MM.1S (cell line): ENCODE measurements at regions not wholly inside any gene's neighbourhood (a gene's known extent, or its start where the extent isn't known, plus 50 kb on each side); places are given as distances from the start of the nearest gene placed in this dataset.

Source experiments
- EZH2 ChIP-seq: fragments of 300-600 bp; sonication (generic); optimal IDR thresholded peaks from 2 replicates; pipeline ENCODE3; 2017; ENCODE audit warnings: low read depth, mild to moderate bottlenecking, antibody characterized with exemption, low read length, mixed read lengths
- EZH2phosphoT487 ChIP-seq: fragments of 300-600 bp; sonication (generic); IDR thresholded peaks from 2 replicates; pipeline ENCODE4 v1.6.1; 2018; ENCODE audit warnings: antibody characterized with exemption, low read length
- TF ChIP-seq, protein P1 (sequence below): fragments of 300-600 bp; sonication (generic); IDR thresholded peaks from 2 replicates; pipeline ENCODE4 v1.5.1; 2016; ENCODE audit warnings: antibody characterized with exemption, low read length, mixed read lengths

- TF ChIP-seq, protein P1, sequence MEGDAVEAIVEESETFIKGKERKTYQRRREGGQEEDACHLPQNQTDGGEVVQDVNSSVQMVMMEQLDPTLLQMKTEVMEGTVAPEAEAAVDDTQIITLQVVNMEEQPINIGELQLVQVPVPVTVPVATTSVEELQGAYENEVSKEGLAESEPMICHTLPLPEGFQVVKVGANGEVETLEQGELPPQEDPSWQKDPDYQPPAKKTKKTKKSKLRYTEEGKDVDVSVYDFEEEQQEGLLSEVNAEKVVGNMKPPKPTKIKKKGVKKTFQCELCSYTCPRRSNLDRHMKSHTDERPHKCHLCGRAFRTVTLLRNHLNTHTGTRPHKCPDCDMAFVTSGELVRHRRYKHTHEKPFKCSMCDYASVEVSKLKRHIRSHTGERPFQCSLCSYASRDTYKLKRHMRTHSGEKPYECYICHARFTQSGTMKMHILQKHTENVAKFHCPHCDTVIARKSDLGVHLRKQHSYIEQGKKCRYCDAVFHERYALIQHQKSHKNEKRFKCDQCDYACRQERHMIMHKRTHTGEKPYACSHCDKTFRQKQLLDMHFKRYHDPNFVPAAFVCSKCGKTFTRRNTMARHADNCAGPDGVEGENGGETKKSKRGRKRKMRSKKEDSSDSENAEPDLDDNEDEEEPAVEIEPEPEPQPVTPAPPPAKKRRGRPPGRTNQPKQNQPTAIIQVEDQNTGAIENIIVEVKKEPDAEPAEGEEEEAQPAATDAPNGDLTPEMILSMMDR, result no peak
- TF ChIP-seq EZH2phosphoT487 (no peak), EZH2 (no peak)
Measured at GRCh38 chr3:115554487-115554807, 68.9 kb upstream of the GAP43 start.
